MM.1S (cell line): ENCODE measurements at regions not wholly inside any gene's neighbourhood (a gene's known extent, or its start where the extent isn't known, plus 50 kb on each side); places are given as distances from the start of the nearest gene placed in this dataset.

Experiments used
- DNase-seq: peaks from one replicate; pipeline ENCODE4 v3.0.0-alpha.2; 2015
- H2AFZ ChIP-seq: fragments of 300-600 bp; sonication (generic); 2 replicates; pipeline ENCODE4 v1.6.0; 2016; ENCODE audit warnings: antibody characterized with exemption, low read length
- H3F3A ChIP-seq: fragments of 300-600 bp; sonication (generic); 2 replicates; pipeline ENCODE4 v1.6.1; 2016; ENCODE audit warnings: mild to moderate bottlenecking, antibody characterized with exemption, low read length, moderate library complexity, mixed read lengths; ENCODE audit not compliant: insufficient read depth
- H3K27ac ChIP-seq: fragments of 300-600 bp; sonication (generic); 2 replicates; pipeline ENCODE4 v1.5.1; 2016; ENCODE audit warnings: mild to moderate bottlenecking, low read length
- H3K27me3 ChIP-seq: fragments of 300-600 bp; sonication (generic); replicated peaks from 2 replicates; pipeline ENCODE4 v1.6.0; 2016; ENCODE audit warnings: low read length; ENCODE audit not compliant: insufficient read depth
- H3K36me3 ChIP-seq: fragments of 300-600 bp; sonication (generic); replicated peaks from 2 replicates; pipeline ENCODE4 v1.6.1; 2016; ENCODE audit warnings: mild to moderate bottlenecking, low read length, mixed read lengths; ENCODE audit not compliant: insufficient read depth
- H3K4me1 ChIP-seq: fragments of 300-600 bp; sonication (generic); 2 replicates; pipeline ENCODE4 v1.6.1; 2016; ENCODE audit warnings: low read length, mixed read lengths
- H3K4me2 ChIP-seq: fragments of 300-600 bp; sonication (generic); 2 replicates; pipeline ENCODE4 v1.6.0; 2016; ENCODE audit warnings: low read depth, low read length
- H3K4me3 ChIP-seq: fragments of 300-600 bp; sonication (generic); 2 replicates; pipeline ENCODE4 v1.5.1; 2016; ENCODE audit warnings: low read length, mixed read lengths
- H3K79me2 ChIP-seq: fragments of 300-600 bp; sonication (generic); 2 replicates; pipeline ENCODE4 v1.6.1; 2016; ENCODE audit warnings: mixed run types, low read length, mixed read lengths
- H3K9ac ChIP-seq: fragments of 300-600 bp; sonication (generic); 2 replicates; pipeline ENCODE4 v1.6.1; 2016; ENCODE audit warnings: low read length, mixed read lengths
- H3K9me2 ChIP-seq: fragments of 300-600 bp; sonication (generic); replicated peaks from 2 replicates; pipeline ENCODE4 v1.6.1; 2016; ENCODE audit warnings: mild to moderate bottlenecking, low read length, mixed read lengths; ENCODE audit not compliant: insufficient read depth
- H3K9me3 ChIP-seq: fragments of 300-600 bp; sonication (generic); replicated peaks from 2 replicates; pipeline ENCODE4 v1.6.1; 2016; ENCODE audit warnings: mild to moderate bottlenecking, low read length, mixed read lengths; ENCODE audit not compliant: insufficient read depth
- H4K20me1 ChIP-seq: fragments of 300-600 bp; sonication (generic); 2 replicates; pipeline ENCODE4 v1.6.1; 2016; ENCODE audit warnings: mild to moderate bottlenecking, low read length, moderate library complexity, mixed read lengths; ENCODE audit not compliant: insufficient read depth
- EZH2 ChIP-seq: fragments of 300-600 bp; sonication (generic); optimal IDR thresholded peaks from 2 replicates; pipeline ENCODE3; 2017; ENCODE audit warnings: low read depth, mild to moderate bottlenecking, antibody characterized with exemption, low read length, mixed read lengths
- EZH2phosphoT487 ChIP-seq: fragments of 300-600 bp; sonication (generic); IDR thresholded peaks from 2 replicates; pipeline ENCODE4 v1.6.1; 2018; ENCODE audit warnings: antibody characterized with exemption, low read length
- TF ChIP-seq, protein P1 (sequence below): fragments of 300-600 bp; sonication (generic); IDR thresholded peaks from 2 replicates; pipeline ENCODE4 v1.5.1; 2016; ENCODE audit warnings: antibody characterized with exemption, low read length, mixed read lengths

DNA sequence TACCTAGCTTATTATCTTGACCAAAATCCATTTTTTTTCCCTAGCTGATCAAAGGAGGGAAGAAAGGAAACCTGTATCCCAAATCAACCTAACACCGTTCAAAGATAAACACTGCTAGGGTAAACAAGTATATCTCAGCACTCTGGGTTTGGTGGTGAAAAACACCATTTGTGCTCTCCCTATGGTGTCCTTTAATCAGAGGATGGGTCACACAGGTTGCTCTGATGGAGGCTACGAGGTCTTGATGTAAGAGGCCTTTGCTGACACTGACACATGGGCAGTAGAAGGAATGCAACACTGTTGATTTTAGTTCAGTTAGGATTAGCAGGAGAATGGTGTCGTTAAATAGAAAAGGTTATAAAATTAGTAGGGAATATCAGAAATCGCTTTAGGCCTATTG, 179.3 kb downstream of the HDGFL1 start:
- no peaks in the 10 kb centered on the region for H3K4me1 ChIP-seq
- DNase-seq, result no peak
- no peak overlapping the region for H3K4me2 ChIP-seq
- no peaks in the 10 kb centered on the region for H3K9me2 ChIP-seq
- H3K9ac ChIP-seq, result no peak overlapping the region
- H3K79me2 ChIP-seq, result no peaks in the 10 kb centered on the region
- TF ChIP-seq, protein P1, sequence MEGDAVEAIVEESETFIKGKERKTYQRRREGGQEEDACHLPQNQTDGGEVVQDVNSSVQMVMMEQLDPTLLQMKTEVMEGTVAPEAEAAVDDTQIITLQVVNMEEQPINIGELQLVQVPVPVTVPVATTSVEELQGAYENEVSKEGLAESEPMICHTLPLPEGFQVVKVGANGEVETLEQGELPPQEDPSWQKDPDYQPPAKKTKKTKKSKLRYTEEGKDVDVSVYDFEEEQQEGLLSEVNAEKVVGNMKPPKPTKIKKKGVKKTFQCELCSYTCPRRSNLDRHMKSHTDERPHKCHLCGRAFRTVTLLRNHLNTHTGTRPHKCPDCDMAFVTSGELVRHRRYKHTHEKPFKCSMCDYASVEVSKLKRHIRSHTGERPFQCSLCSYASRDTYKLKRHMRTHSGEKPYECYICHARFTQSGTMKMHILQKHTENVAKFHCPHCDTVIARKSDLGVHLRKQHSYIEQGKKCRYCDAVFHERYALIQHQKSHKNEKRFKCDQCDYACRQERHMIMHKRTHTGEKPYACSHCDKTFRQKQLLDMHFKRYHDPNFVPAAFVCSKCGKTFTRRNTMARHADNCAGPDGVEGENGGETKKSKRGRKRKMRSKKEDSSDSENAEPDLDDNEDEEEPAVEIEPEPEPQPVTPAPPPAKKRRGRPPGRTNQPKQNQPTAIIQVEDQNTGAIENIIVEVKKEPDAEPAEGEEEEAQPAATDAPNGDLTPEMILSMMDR, result no peak
- no peak for TF ChIP-seq EZH2
- no peak for TF ChIP-seq EZH2phosphoT487
- H3F3A ChIP-seq, result no peaks in the 10 kb centered on the region
- H3K9me3 ChIP-seq, result no peaks in the 10 kb centered on the region
- H3K27me3 ChIP-seq, result no peaks in the 10 kb centered on the region
- no peak overlapping the region for H3K27ac ChIP-seq
- H3K4me3 ChIP-seq, result no peak overlapping the region
- H3K36me3 ChIP-seq, result no peaks in the 10 kb centered on the region
- no peaks in the 10 kb centered on the region for H4K20me1 ChIP-seq
- H2AFZ ChIP-seq, result no peak overlapping the region

DNA sequence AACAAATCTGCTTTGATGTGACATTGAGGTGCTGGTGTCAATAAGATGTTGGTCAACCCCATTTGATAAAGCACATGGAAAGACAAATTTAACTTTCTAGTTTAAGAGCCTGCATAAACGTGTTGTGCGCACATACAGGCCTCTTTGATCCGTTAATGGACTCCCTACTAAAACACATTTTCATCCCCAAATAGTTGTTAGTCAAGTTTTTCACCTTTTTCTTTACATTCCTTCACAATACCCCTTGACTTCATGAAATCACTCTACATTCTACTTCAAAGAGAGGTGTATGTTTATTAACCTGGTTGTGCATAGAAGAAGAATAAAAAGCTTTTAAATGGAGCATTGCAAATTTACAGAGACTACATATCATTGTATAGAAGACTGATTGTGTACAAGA, 180.3 kb downstream of the HDGFL1 start:
- Histone ChIP-seq H3K9me2 (no peaks in the 10 kb centered on the region), H3K4me1 (no peaks in the 10 kb centered on the region), H3K27me3 (no peaks in the 10 kb centered on the region), H3K4me3 (no peak overlapping the region), H2AFZ (no peak overlapping the region), H3K79me2 (no peaks in the 10 kb centered on the region), H3K27ac (no peak overlapping the region), H3K9me3 (no peaks in the 10 kb centered on the region), H3K9ac (no peak overlapping the region), H4K20me1 (no peaks in the 10 kb centered on the region), H3K36me3 (no peaks in the 10 kb centered on the region), H3K4me2 (no peak overlapping the region), H3F3A (no peaks in the 10 kb centered on the region)
- TF ChIP-seq, protein P1, result no peak
- no peak for TF ChIP-seq EZH2
- no peak for TF ChIP-seq EZH2phosphoT487
- no peak for DNase-seq

DNA sequence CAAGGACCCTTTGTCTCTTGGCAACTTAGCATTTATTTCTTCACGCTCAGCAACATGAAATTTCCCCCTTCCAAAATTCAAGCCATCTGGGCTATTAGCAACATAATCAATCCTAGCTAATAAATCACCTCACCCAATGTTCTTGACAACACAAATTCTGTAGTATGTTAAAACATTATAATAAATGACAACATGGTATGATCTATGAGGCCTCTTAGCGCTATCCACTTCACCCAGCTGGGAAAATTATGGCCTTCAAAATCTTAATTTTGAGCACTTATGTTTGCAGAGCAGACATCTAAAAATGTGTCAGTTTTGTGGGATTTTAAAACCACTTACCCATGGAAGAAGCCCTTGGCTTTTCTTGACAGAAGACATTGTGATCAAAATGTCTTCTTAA, 181.9 kb downstream of the HDGFL1 start:
- DNase-seq, result no peak
- H3K27ac ChIP-seq, result no peak overlapping the region
- H3K36me3 ChIP-seq, result no peaks in the 10 kb centered on the region
- H3K4me2 ChIP-seq, result no peak overlapping the region
- no peak overlapping the region for H3K9ac ChIP-seq
- no peaks in the 10 kb centered on the region for H3F3A ChIP-seq
- no peaks in the 10 kb centered on the region for H3K9me2 ChIP-seq
- H3K4me1 ChIP-seq, result no peaks in the 10 kb centered on the region
- H2AFZ ChIP-seq, result no peak overlapping the region
- no peaks in the 10 kb centered on the region for H4K20me1 ChIP-seq
- TF ChIP-seq EZH2phosphoT487 (no peak), EZH2 (no peak)
- TF ChIP-seq, protein P1, result no peak
- H3K9me3 ChIP-seq, result no peaks in the 10 kb centered on the region
- H3K27me3 ChIP-seq, result no peaks in the 10 kb centered on the region
- no peak overlapping the region for H3K4me3 ChIP-seq
- H3K79me2 ChIP-seq, result no peaks in the 10 kb centered on the region
